ENCODE measurements at regions not wholly inside any gene's neighbourhood (a gene's known extent, or its start where the extent isn't known, plus 50 kb on each side); places are given as distances from the start of the nearest gene placed in this dataset.
A peak's percentile ranks its signal among the peaks of the same experiment; 100 is the strongest.
"Not testable (repeated sequence)": the region's sequence is repeated elsewhere in the genome, so short reads cannot be mapped to it uniquely, and the experiment has no call there.

GRCh38 chr2:200194746-200195145, 111.7 kb upstream of the SPATS2L start:
- H3K9me3 Mint-ChIP-seq (ENCODE audit: unreplicated experiment): no peaks in the 10 kb centered on the region
- no TSS peak for BruUV-seq (replicated peaks)
- no peak for DNase-seq

DNA sequence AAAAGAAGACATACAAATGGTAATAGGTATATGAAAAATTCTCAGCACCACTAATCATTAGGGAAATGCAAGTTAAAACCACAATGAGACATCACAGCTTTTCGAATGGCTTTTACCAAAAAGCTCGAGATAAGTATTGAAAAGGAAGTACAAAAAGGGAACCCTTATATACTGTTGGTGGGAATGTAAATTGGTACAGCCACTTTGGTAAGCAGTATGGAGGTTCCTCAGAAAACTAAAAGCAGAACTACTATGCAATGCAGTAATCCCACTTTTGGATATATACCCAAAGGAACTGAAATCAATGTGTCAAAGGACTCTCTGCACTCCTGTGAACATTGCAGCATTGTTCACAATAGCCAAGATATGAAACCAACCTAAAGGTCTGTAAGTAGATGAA, 107.5 kb upstream of the SPATS2L start:
- H3K9me3 ChIP-seq: peaks cover 7% of the 10 kb centered on the region; the same call in 1 of the 2 replicates
- peaks cover 13% of the 10 kb centered on the region for H3K4me1 ChIP-seq
- Mint-ChIP-seq H3K4me3 (ENCODE audit: unreplicated experiment) (no peak overlapping the region), H3K9me3 (ENCODE audit: unreplicated experiment) (peaks cover 13% of the 10 kb centered on the region), H3K36me3 (ENCODE audit: insufficient read depth, unreplicated experiment) (no peaks in the 10 kb centered on the region), H3K27me3 (ENCODE audit: insufficient read depth, unreplicated experiment) (no peaks in the 10 kb centered on the region), H3K4me1 (ENCODE audit: low read depth, unreplicated experiment) (peaks cover 19% of the 10 kb centered on the region), H3K27ac (ENCODE audit: unreplicated experiment) (no peak overlapping the region)
- TF ChIP-seq CTCF (IDR thresholded peaks at IDR 0.05; ENCODE audit: insufficient read depth in 1 of 2, low read depth in 1 of 2, low read length in 1 of 2, severe bottlenecking in 1 of 2, unreplicated experiment in 1 of 2): no peak
- CTCF ChIA-PET: no interaction called here
- DNase-seq: no peak
- POLR2A ChIA-PET: no interaction called here
- no peak overlapping the region for H3K4me3 ChIP-seq (ENCODE audit: low read depth, low read length)
- intact Hi-C loops (cut with micrococcal nuclease; ENCODE audit: unreplicated experiment): no loop called here
- BruUV-seq (replicated peaks): no TSS peak
- H3K27me3 ChIP-seq (replicated peaks; ENCODE audit: control insufficient read depth, insufficient read depth, low read length): no peaks in the 10 kb centered on the region
- H3K36me3 ChIP-seq (ENCODE audit: control insufficient read depth, insufficient read depth, low read length): no peaks in the 10 kb centered on the region

More at GRCh38 chr2:200194746-200195145, 111.7 kb upstream of the SPATS2L start:
- Histone ChIP-seq H3K36me3 (ENCODE audit: control insufficient read depth, insufficient read depth, low read length) (no peaks in the 10 kb centered on the region), H3K27me3 (replicated peaks; ENCODE audit: control insufficient read depth, insufficient read depth, low read length) (no peaks in the 10 kb centered on the region), H3K4me1 (no peaks in the 10 kb centered on the region), H3K9me3 (no peaks in the 10 kb centered on the region), H3K4me3 (ENCODE audit: low read depth, low read length) (no peak overlapping the region)
- no peaks in the 10 kb centered on the region for H3K4me1 Mint-ChIP-seq (ENCODE audit: low read depth, unreplicated experiment)
- no peak overlapping the region for H3K4me3 Mint-ChIP-seq (ENCODE audit: unreplicated experiment)
- H3K36me3 Mint-ChIP-seq (ENCODE audit: insufficient read depth, unreplicated experiment): no peaks in the 10 kb centered on the region
- H3K27me3 Mint-ChIP-seq (ENCODE audit: insufficient read depth, unreplicated experiment): no peaks in the 10 kb centered on the region
- POLR2A ChIA-PET: no interaction called here
- no peak overlapping the region for H3K27ac Mint-ChIP-seq (ENCODE audit: unreplicated experiment)
- intact Hi-C loops (cut with micrococcal nuclease; ENCODE audit: unreplicated experiment): no loop called here
- no peak for TF ChIP-seq CTCF (IDR thresholded peaks at IDR 0.05; ENCODE audit: insufficient read depth in 1 of 2, low read depth in 1 of 2, low read length in 1 of 2, severe bottlenecking in 1 of 2, unreplicated experiment in 1 of 2)
- CTCF ChIA-PET: no interaction called here

DNA sequence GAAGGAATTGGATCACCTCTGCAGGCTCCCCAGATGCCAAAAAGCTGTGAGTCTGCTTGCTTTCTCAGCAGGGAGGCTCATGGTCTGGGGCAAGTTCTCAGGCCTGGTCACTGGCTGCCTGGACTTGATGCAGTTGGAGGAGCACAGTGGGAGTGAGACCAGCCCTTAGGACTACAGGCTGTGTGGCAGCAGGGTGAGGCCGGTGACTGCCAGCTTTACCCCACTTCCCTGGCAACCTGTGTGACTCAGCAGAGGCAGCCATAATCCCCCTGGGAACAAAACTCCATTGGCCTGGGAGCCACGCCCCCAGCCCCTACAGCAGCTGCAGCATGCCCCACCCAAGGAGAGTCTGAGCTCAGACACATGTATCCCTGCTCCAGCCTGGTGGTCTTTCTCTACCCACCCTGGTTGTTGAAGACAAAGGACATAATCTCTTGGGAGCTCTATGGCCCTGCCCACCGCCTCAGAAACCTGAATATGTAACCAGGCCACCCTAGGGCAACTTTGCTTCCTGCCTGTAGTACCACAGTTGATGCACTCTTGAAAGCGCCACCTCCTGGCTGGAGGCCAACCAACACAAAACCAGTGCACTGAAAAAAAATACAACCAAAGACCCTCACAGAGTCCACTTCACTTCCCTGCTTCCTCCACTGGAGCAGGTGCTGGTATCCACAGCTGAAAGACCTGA, 106.8 kb upstream of the SPATS2L start:
- DNase-seq: peak in 1 of 2 experiments; percentile 18
- Mint-ChIP-seq H3K27me3 (ENCODE audit: insufficient read depth, unreplicated experiment) (no peaks in the 10 kb centered on the region), H3K27ac (ENCODE audit: unreplicated experiment) (no peak overlapping the region), H3K4me3 (ENCODE audit: unreplicated experiment) (no peak overlapping the region), H3K4me1 (ENCODE audit: low read depth, unreplicated experiment) (peaks cover 21% of the 10 kb centered on the region), H3K9me3 (ENCODE audit: unreplicated experiment) (peaks cover 13% of the 10 kb centered on the region), H3K36me3 (ENCODE audit: insufficient read depth, unreplicated experiment) (no peaks in the 10 kb centered on the region)
- TF ChIP-seq CTCF (IDR thresholded peaks at IDR 0.05; ENCODE audit: insufficient read depth in 1 of 2, low read depth in 1 of 2, low read length in 1 of 2, severe bottlenecking in 1 of 2, unreplicated experiment in 1 of 2): peak in 1 of 2 experiments; percentile 14
- intact Hi-C loops (cut with micrococcal nuclease; ENCODE audit: unreplicated experiment): no loop called here
- Histone ChIP-seq H3K27me3 (replicated peaks; ENCODE audit: control insufficient read depth, insufficient read depth, low read length) (no peaks in the 10 kb centered on the region), H3K9me3 (peaks cover 7% of the 10 kb centered on the region; the same call in 1 of the 2 replicates), H3K4me3 (ENCODE audit: low read depth, low read length) (no peak overlapping the region), H3K4me1 (peaks cover 14% of the 10 kb centered on the region), H3K36me3 (ENCODE audit: control insufficient read depth, insufficient read depth, low read length) (no peaks in the 10 kb centered on the region)
- ChIA-PET CTCF (no interaction called here), POLR2A (no interaction called here)
- no TSS peak for BruUV-seq (replicated peaks)

DNA sequence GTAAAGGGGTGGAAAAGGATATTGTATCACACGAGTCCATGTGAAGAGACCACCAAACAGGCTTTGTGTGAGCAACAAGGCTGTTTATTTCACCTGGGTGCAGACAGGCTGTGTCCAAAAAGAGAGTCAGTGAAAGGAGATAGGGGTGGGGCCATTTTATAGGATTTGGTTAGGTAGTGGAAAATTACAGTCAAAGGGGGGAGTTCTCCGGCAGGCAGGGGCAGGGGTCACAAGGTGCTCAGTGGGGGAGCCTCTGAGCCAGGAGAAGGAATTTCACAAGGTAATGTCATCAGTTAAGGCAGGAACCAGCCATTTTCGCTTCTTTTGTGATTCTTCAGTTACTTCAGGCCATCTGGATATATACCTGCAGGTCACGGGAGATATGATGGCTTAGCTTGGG, 104.7 kb upstream of the SPATS2L start:
- POLR2A ChIA-PET; DNase-seq; H3K36me3 Mint-ChIP-seq (ENCODE audit: insufficient read depth, unreplicated experiment); CTCF ChIA-PET; H3K36me3 ChIP-seq (ENCODE audit: control insufficient read depth, insufficient read depth, low read length); H3K9me3 ChIP-seq; H3K27me3 ChIP-seq (replicated peaks; ENCODE audit: control insufficient read depth, insufficient read depth, low read length); H3K4me3 ChIP-seq (ENCODE audit: low read depth, low read length); BruUV-seq (replicated peaks); H3K27me3 Mint-ChIP-seq (ENCODE audit: insufficient read depth, unreplicated experiment); H3K4me3 Mint-ChIP-seq (ENCODE audit: unreplicated experiment); intact Hi-C loops (cut with micrococcal nuclease; ENCODE audit: unreplicated experiment): not testable (repeated sequence)
- H3K4me1 ChIP-seq: peaks cover 14% of the 10 kb centered on the region
- H3K4me1 Mint-ChIP-seq (ENCODE audit: low read depth, unreplicated experiment): peaks cover 21% of the 10 kb centered on the region
- H3K27ac Mint-ChIP-seq (ENCODE audit: unreplicated experiment): peak overlapping the region; percentile 13
- H3K9me3 Mint-ChIP-seq (ENCODE audit: unreplicated experiment): peaks cover 13% of the 10 kb centered on the region

Data from Caco-2 (cell line).